GM12878 (cell line): ENCODE measurements at regions not wholly inside any gene's neighbourhood (a gene's known extent, or its start where the extent isn't known, plus 50 kb on each side); places are given as distances from the start of the nearest gene placed in this dataset.

Source experiments
- ATAC-seq: fragments of 200-7000 bp; cut with Tn5 transposase; 3 replicates; pipeline ENCODE4 v1.9.1; 2020; ENCODE audit warnings: mild to moderate bottlenecking, moderate library complexity
- BruUV-seq: library from RNA; stranded (reverse); fragments of 400-500 nt; replicated peaks from 2 replicates; lab custom pipeline; 2021; lab: Mats Ljungman, UMichigan
- CTCF ChIA-PET: fragments of 300-600 bp; sonication (Branson Sonifier 250); formaldehyde crosslinking; extraction: SDS; loops from one replicate; lab custom pipeline; 2021; ENCODE audit warnings: inconsistent platforms; lab: Yijun Ruan, JAX
- POLR2A ChIA-PET: fragments of 350-600 bp; formaldehyde crosslinking; extraction: SDS; loops from one replicate; lab custom pipeline; 2021; ENCODE audit warnings: inconsistent platforms; lab: Charles Lee
- RAD21 ChIA-PET: fragments of 300-600 bp; sonication (Branson Sonifier 250); formaldehyde crosslinking; loops from one replicate; lab custom pipeline; 2023; ENCODE audit warnings: antibody characterized with exemption; ENCODE audit not compliant: unreplicated experiment; lab: Charles Lee
- SMC1A ChIA-PET: fragments of 300-600 bp; sonication (Branson Sonifier 250); formaldehyde crosslinking; loops from one replicate; lab custom pipeline; 2023; ENCODE audit not compliant: unreplicated experiment, uncharacterized antibody; lab: Charles Lee
- DNase-seq: peaks from one replicate; pipeline ENCODE4 v3.0.0-alpha.2; 2011; ENCODE audit warnings: low read depth, low spot score
- FAIRE-seq: peaks from 3 replicates; lab custom pipeline; 2011; peaks lifted over from hg19 to GRCh38; lab: Jason Lieb, UNC
- H2AFZ ChIP-seq: 2 replicates; pipeline ENCODE4 v1.6.0; 2011; ENCODE audit warnings: low read depth, low read length, control low read depth; ENCODE audit not compliant: control insufficient read depth
- H3K27ac ChIP-seq: 2 replicates; pipeline ENCODE4 v1.5.1; 2011; ENCODE audit warnings: control low read depth; ENCODE audit not compliant: control insufficient read depth, insufficient read depth
- H3K27me3 ChIP-seq, 2 experiments: replicated peaks in 1 of 2; 2 replicates each; pipeline versions ENCODE4 v1.6.0 to v1.6.1; 2011; ENCODE audit warnings: low read length in 1 of 2; ENCODE audit not compliant: control insufficient read depth in 2 of 2, insufficient read depth in 2 of 2
- H3K36me3 ChIP-seq, 2 experiments: 2 replicates each; pipeline ENCODE4 v1.5.1; 2011; ENCODE audit warnings: low read length in 1 of 2; ENCODE audit not compliant: control insufficient read depth in 2 of 2, insufficient read depth in 2 of 2
- H3K4me1 ChIP-seq: 2 replicates; pipeline ENCODE4 v1.6.1; 2011; ENCODE audit warnings: mild to moderate bottlenecking, low read length, moderate library complexity, mixed read lengths; ENCODE audit not compliant: control insufficient read depth, insufficient read depth
- H3K4me2 ChIP-seq: 2 replicates; pipeline ENCODE4 v1.6.0; 2011; ENCODE audit warnings: control low read depth; ENCODE audit not compliant: control insufficient read depth, insufficient read depth
- H3K4me3 ChIP-seq: fragments of 200-600 bp; sonication (generic); 2 replicates; pipeline ENCODE4 v1.5.1; 2016
- H3K79me2 ChIP-seq: 2 replicates; pipeline ENCODE4 v1.6.0; 2011; ENCODE audit warnings: low read length; ENCODE audit not compliant: control insufficient read depth, insufficient read depth
- H3K9ac ChIP-seq: 2 replicates; pipeline ENCODE4 v1.8.0; 2011; ENCODE audit warnings: low read length, control low read depth, mixed read lengths; ENCODE audit not compliant: control insufficient read depth, insufficient read depth
- H3K9me3 ChIP-seq: replicated peaks from 3 replicates; pipeline ENCODE4 v1.5.1; 2011; ENCODE audit warnings: mild to moderate bottlenecking, low read length; ENCODE audit not compliant: control insufficient read depth, insufficient read depth
- H4K20me1 ChIP-seq: 2 replicates; pipeline ENCODE4 v1.6.0; 2011; ENCODE audit not compliant: control insufficient read depth, insufficient read depth
- ASH2L ChIP-seq: fragments of 300-600, 200-600 bp; sonication (generic); IDR thresholded peaks from 2 replicates; pipeline ENCODE4 v1.6.1; 2017; ENCODE audit warnings: low read depth, mild to moderate bottlenecking, borderline replicate concordance
- CBX5 ChIP-seq: sonication (generic); IDR thresholded peaks from 2 replicates; pipeline ENCODE4 v1.6.1; 2016; ENCODE audit warnings: low read depth, moderate library complexity, mild to moderate bottlenecking, inconsistent platforms
- ELK1 ChIP-seq: IDR thresholded peaks from 2 replicates; pipeline ENCODE4 v1.6.1; 2012; ENCODE audit warnings: low read depth, low read length, improper control_type of control experiment
- MEF2B ChIP-seq: fragments of 450-650 bp; IDR thresholded peaks from 2 replicates; pipeline ENCODE4 v1.6.1; 2018; ENCODE audit warnings: mild to moderate bottlenecking, moderate library complexity; ENCODE audit not compliant: partially characterized antibody, poor library complexity, severe bottlenecking
- RB1 ChIP-seq: fragments of 450-650 bp; formaldehyde crosslinking; IDR thresholded peaks from 2 replicates; pipeline ENCODE4 v1.6.1; 2017; ENCODE audit warnings: mild to moderate bottlenecking, borderline replicate concordance
- WGBS: methylation state at CpG from one replicate; pipeline ENCODE4 v1.1.6; 2016; ENCODE audit warnings: low lambda C conversion rate; ENCODE audit not compliant: insufficient replicate concordance, insufficient coverage; ENCODE audit errors: missing lambda C conversion rate; 5-methylcytosine and 5-hydroxymethylcytosine counted together
- in situ Hi-C: fragments of 300-500 bp; cut with MboI; formaldehyde crosslinking; loops from 9 replicates; pipeline ENCODE4 v1.14.3; 2018; ENCODE audit warnings: mixed read lengths
- intact Hi-C: fragments of 100-400 bp; cut with micrococcal nuclease; formaldehyde crosslinking; loops from one replicate; pipeline ENCODE4 v1.14.2; 2022; ENCODE audit not compliant: unreplicated experiment

GRCh38 chr7:86558680-86559501, 84.8 kb upstream of the GRM3 start (continued):
- no peak for TF ChIP-seq RB1

GRCh38 chr7:86534641-86535040, 109.1 kb upstream of the GRM3 start:
- SMC1A ChIA-PET, result no interaction called here

More at GRCh38 chr7:86534641-86535040, 109.1 kb upstream of the GRM3 start:
- RAD21 ChIA-PET, result no interaction called here
- FAIRE-seq, result no peak
- no peak for DNase-seq
- Histone ChIP-seq H3K79me2 (no peaks in the 10 kb centered on the region), H2AFZ (no peak overlapping the region), H3K27ac (no peak overlapping the region), H4K20me1 (no peaks in the 10 kb centered on the region), H3K4me2 (no peak overlapping the region), H3K4me3 (no peak overlapping the region), H3K27me3 (no peaks in the 10 kb centered on the region), H3K9me3 (no peaks in the 10 kb centered on the region), H3K36me3 (no peaks in the 10 kb centered on the region), H3K4me1 (no peaks in the 10 kb centered on the region), H3K9ac (no peak overlapping the region)
- TF ChIP-seq CBX5 (no peak), ELK1 (no peak), ASH2L (no peak), MEF2B (no peak)
- WGBS, result 8% methylated on average over 5 of the region's 5 CpGs
- no peak for ATAC-seq
- in situ Hi-C loops (no loop called here), intact Hi-C loops (no loop called here)
- no TSS peak for BruUV-seq
- POLR2A ChIA-PET, result no interaction called here
- CTCF ChIA-PET, result no interaction called here
